Heart left ventricle (tissue), 16 donors: ENCODE measurements at regions not wholly inside any gene's neighbourhood (a gene's known extent, or its start where the extent isn't known, plus 50 kb on each side); places are given as distances from the start of the nearest gene placed in this dataset.

Source experiments
- ATAC-seq, 4 donors: fragments of 200-7000 bp; cut with Tn5 transposase; one replicate each; pipeline ENCODE4 v1.9.1; 2020 to 2022; ENCODE audit warnings: moderate library complexity in 4 of 4, mild to moderate bottlenecking in 3 of 4, moderate number of reproducible peaks in 1 of 4
- DNase-seq, 5 donors: peaks; one replicate each; pipeline ENCODE4 v3.0.0-alpha.2; 2020
- H3K27ac ChIP-seq, 12 donors: fragments of 200-600 bp; sonication (generic) in 4 of 12; one replicate each; pipeline versions ENCODE4 v1.5.0 to v1.8.0; 2016 to 2022; ENCODE audit warnings: mild to moderate bottlenecking in 2 of 12
- H3K27me3 ChIP-seq, 9 donors: fragments of 200-600 bp; sonication (generic) in 2 of 9; one replicate each; pipeline versions ENCODE4 v1.5.1 to v1.8.0; 2016 to 2022; ENCODE audit warnings: mild to moderate bottlenecking in 3 of 9
- H3K36me3 ChIP-seq, 9 donors: fragments of 200-600 bp; sonication (generic) in 2 of 9; one replicate each; pipeline versions ENCODE4 v1.5.0 to v1.8.0; 2018 to 2022; ENCODE audit warnings: mild to moderate bottlenecking in 2 of 9
- H3K4me1 ChIP-seq, 12 donors: fragments of 200-600 bp; sonication (generic) in 4 of 12; one replicate each; pipeline versions ENCODE4 v1.5.0 to v1.8.0; 2016 to 2022; ENCODE audit warnings: mild to moderate bottlenecking in 3 of 12
- H3K4me3 ChIP-seq, 12 donors: fragments of 200-600 bp; sonication (generic) in 4 of 12; one replicate each; pipeline versions ENCODE4 v1.5.0 to v1.8.0; 2017 to 2022; ENCODE audit warnings: mild to moderate bottlenecking in 9 of 12, moderate library complexity in 4 of 12
- H3K9me3 ChIP-seq, 12 donors: fragments of 200-600 bp; sonication (generic) in 4 of 12; one replicate each; pipeline versions ENCODE4 v1.5.0 to v1.8.0; 2016 to 2022; ENCODE audit warnings: mild to moderate bottlenecking in 1 of 12
- CTCF ChIP-seq, 12 donors: fragments of 200-600 bp; sonication (generic) in 4 of 12; IDR thresholded peaks; one replicate each; pipeline versions ENCODE4 v1.5.0 to v1.8.0; 2018 to 2022; ENCODE audit warnings: antibody characterized with exemption in 12 of 12, mild to moderate bottlenecking in 5 of 12
- POLR2A ChIP-seq, 2 donors: fragments of 450-650 bp; IDR thresholded peaks; one replicate each; pipeline ENCODE4 v1.6.1; 2017; ENCODE audit warnings: antibody characterized with exemption in 2 of 2, mild to moderate bottlenecking in 2 of 2, moderate library complexity in 2 of 2
- WGBS, 4 donors: extraction: QIAGEN DNeasy Blood & Tissue Kit in 2 of 4; methylation state at CpG; one replicate each; pipeline versions ENCODE4 v1.1.5 to v1.1.7; 2013 to 2018; 5-methylcytosine and 5-hydroxymethylcytosine counted together
- intact Hi-C, 10 donors: fragments of 100-400 bp; cut with DNase I; formaldehyde crosslinking; loops; one replicate each; pipeline versions ENCODE4 v1.11.1 to v1.14.2; 2022
- donor health status: ischemic (EF 13 %, LVEDD 7.1; RV severe dilation, severe dysfunction).
- donor health status: healthy with polysubstance abuse.
- donor health status: DM: no; HTN: yes; CAD: no.
- donor health status: DM: no; HTN: no; CAD: no.
- donor health status: ischemic (EF 25% LVEDD 6.9; RV normal size, moderate dysfunction).
- donor health status: ischemic (EF 25% LVEDD 5.7; RV mildly dilated, moderate dysfunction).
- donor health status: healthy.
- donor health status: DM: yes; HTN: yes; CAD: no.
- donor health status: ischemic (EF 35%, LVEDD 5.7; RV mildly dilated, moderate dysfunction).
- donor health status: nonischemic (EF 11% LVEDD 7.7; RV severe dilation, severe dysfunction).
- donor health status: DM: yes; HTN: yes; CAD: no.
- donor health status: PGD.
- donor health status: ischemic (EF 29% LVEDD 5.4; RV normal size, mild dysfunction).
- donor health status: nonischemic (EF 23%, LVEDD 6.1; RV moderate dilation, normal function).

GRCh38 chr16:75983741-75984381 is 257.6 kb upstream of the CPHXL start:
- H3K27ac ChIP-seq: no peak overlapping the region
- 50 to 63% (median 56%) methylated on average over 4 of the region's 4 CpGs for WGBS, 4 donors
- peaks cover 0 to 20% (median 0%) of the 10 kb centered on the region in 12 donors for H3K9me3 ChIP-seq
- TF ChIP-seq CTCF (IDR thresholded peaks at IDR 0.05): no peak
- no peak for TF ChIP-seq POLR2A (IDR thresholded peaks at IDR 0.05)
- intact Hi-C loops: no loop called here
- ATAC-seq (no peak), DNase-seq (no peak)
- H3K4me3 ChIP-seq: no peak overlapping the region
- no peaks in the 10 kb centered on the region for H3K4me1 ChIP-seq
- H3K36me3 ChIP-seq: no peaks in the 10 kb centered on the region
- no peaks in the 10 kb centered on the region for H3K27me3 ChIP-seq

- no peak for DNase-seq
- Histone ChIP-seq H3K4me3 (no peak overlapping the region), H3K9me3 (peaks cover 0 to 20% (median 0%) of the 10 kb centered on the region in 12 donors), H3K4me1 (no peaks in the 10 kb centered on the region), H3K27ac (no peak overlapping the region), H3K27me3 (no peaks in the 10 kb centered on the region), H3K36me3 (no peaks in the 10 kb centered on the region)
- TF ChIP-seq CTCF (IDR thresholded peaks at IDR 0.05) (no peak), POLR2A (IDR thresholded peaks at IDR 0.05) (no peak)
- WGBS, 4 donors: 77 to 88% (median 86%) methylated on average over 2 of the region's 2 CpGs
- intact Hi-C loops: no loop called here
- no peak for ATAC-seq
These were observed 261.0 kb upstream of the CPHXL start for GRCh38 chr16:75987323-75987722.

- 72 to 80% (median 75%) methylated on average over 3 of the region's 3 CpGs for WGBS, 4 donors
- DNase-seq: no peak
- intact Hi-C loops: no loop called here
These were observed 270.2 kb upstream of the CPHXL start for GRCh38 chr16:75996491-75996890.

GRCh38 chr16:75997606-75998005 is 271.3 kb upstream of the CPHXL start:
- Histone ChIP-seq H3K9me3 (no peaks in the 10 kb centered on the region), H3K27ac (no peak overlapping the region), H3K36me3 (no peaks in the 10 kb centered on the region), H3K27me3 (no peaks in the 10 kb centered on the region), H3K4me3 (no peak overlapping the region), H3K4me1 (no peaks in the 10 kb centered on the region)
- TF ChIP-seq CTCF (IDR thresholded peaks at IDR 0.05) (no peak), POLR2A (IDR thresholded peaks at IDR 0.05) (no peak)
- WGBS, 4 donors: 86 to 88% (median 86%) methylated on average over 6 of the region's 6 CpGs
- intact Hi-C loops: no loop called here
- DNase-seq (no peak), ATAC-seq (no peak)

More at GRCh38 chr16:75996491-75996890, 270.2 kb upstream of the CPHXL start:
- no peak for ATAC-seq
- Histone ChIP-seq H3K4me1 (no peaks in the 10 kb centered on the region), H3K27me3 (no peaks in the 10 kb centered on the region), H3K27ac (no peak overlapping the region), H3K36me3 (no peaks in the 10 kb centered on the region), H3K9me3 (peaks cover 0 to 3% (median 0%) of the 10 kb centered on the region in 12 donors), H3K4me3 (no peak overlapping the region)
- TF ChIP-seq POLR2A (IDR thresholded peaks at IDR 0.05): no peak
- TF ChIP-seq CTCF (IDR thresholded peaks at IDR 0.05): no peak
